Pons (tissue), 1 donor: ENCODE measurements at regions not wholly inside any gene's neighbourhood (a gene's known extent, or its start where the extent isn't known, plus 50 kb on each side); places are given as distances from the start of the nearest gene placed in this dataset.
"Not testable (repeated sequence)": the region's sequence is repeated elsewhere in the genome, so short reads cannot be mapped to it uniquely, and the experiment has no call there.

ENCODE experiments used
- DNase-seq: peaks from one replicate; pipeline ENCODE4 v3.0.0-alpha.2; 2016; ENCODE audit warnings: low spot score

DNA sequence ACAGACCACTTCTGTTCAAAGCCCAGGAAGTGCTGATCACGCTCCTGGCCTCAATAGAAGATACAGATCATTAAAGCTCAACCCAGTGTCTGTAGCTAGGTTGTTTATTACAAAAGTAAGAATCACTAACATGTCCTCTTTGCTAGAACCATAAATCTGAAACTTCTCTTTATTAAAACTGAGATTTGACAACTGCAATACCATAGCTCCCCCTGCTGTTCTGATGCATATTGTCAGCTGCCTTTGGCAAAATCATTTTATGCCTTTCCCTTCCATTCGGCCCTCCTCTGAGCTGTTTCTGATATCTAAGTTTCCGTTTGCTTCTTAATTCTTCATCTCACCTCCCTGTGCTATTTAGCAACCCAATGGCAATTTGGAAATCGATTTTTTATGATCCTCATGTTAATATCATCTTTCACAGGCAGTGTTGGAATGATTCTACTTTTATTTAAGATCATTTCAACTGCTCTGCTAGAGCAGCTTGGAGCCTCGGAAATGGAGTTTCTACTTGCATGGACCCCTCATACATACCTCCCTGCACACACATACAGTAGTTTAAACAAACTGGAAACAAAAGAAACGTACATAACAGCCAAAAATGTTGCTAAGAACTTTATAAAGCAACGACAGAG is 998.8 kb downstream of the MAT2B start:
- DNase-seq: peak; percentile 70

DNA sequence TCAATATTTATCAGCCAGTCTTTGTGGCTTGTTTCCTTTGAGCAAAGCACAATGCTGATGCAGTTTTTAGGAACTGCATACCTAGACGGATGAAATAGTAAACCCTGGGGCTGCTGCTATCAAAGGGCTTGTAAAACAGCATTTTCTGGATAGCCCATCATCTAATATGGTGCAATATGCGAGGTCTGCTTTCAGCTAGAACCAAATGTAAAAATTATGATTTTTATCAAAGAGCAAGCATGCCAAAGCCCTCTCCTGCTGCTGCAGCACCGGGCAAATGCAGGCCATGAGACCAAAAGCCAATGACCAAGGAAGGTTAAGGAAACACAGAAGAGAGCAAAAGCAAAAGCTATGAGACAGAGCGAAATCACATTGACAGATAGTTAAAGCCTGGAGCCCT is 1000.4 kb downstream of the MAT2B start:
- no peak for DNase-seq

DNA sequence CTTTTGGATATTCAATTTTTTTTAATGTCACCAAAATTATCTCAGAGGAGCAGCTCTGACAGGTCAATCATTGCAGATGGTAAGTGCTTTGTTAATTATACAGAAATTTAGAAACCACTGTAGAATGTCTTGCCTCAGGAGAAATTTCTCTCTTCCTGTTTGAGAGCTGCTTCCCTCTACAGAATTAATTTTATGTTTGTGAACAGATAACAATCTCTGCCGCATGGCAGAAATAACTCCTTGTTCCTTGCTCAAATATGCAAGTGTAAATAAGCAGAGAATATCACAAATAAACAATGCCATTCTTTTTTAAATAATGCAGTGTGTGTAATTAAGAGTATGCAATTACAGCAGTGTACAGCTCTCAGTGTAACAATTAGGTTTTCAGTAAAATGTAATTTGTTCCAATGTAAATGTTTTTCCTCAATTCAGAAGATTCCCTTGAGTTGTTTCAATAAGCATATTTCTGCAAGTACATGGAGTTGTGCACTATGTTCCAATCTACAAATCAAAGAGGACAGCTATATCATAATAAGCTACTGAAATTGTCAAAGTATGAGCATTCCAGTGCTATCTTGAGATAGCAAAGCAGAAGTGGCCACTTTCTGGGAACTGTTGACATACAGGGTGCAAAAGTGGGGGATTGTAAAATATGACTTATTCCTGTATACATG is 1012.8 kb downstream of the MAT2B start:
- DNase-seq: no peak

DNA sequence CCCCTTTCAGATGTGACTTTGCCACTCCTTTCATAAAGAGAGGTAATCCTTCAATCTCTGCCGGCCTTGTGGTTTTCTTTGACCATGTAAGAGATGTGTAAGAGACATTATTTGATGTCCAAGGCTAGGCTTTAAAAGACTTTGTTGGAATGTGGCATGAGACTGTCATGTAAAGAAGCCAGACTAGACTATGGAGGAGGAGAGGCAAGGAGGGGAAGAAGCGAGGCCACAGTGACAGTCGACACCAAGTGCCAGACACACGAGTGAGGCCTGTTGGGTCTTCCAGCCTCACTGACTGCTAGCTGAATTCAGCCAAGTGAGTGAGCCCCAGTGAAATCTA is 1013.3 kb downstream of the MAT2B start:
- no peak for DNase-seq

DNA sequence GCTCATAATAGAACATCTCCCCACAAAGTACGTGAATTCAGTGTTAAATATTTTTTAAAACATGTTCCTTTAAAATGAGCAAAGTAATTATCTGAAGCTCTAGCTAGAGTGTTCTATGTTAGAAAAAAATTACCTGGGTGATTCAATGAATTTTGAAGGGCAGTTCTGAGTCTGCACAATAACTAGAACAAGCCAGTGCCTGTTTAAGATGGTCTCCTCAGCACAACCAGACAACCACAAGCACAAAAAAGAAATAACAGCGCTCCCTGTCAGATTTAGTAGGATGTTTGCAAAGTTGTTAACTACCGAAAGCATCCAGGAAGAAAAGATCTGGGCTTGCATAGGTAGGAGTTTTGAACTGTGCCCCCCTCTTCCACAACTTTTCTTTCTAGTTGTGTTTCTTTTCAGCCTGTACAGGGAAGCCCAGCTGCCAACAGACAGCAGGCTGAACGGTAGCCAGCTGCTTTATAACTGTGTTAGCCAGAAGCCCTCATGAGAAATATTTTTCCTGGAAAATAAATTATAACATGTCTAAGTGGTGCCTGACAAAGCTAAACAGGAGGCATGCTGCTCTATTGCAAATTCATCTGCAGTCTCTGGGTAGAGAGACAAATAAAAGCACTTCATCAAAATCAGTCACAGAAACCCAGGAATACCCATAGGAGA is 1026.9 kb downstream of the MAT2B start:
- no peak for DNase-seq

DNA sequence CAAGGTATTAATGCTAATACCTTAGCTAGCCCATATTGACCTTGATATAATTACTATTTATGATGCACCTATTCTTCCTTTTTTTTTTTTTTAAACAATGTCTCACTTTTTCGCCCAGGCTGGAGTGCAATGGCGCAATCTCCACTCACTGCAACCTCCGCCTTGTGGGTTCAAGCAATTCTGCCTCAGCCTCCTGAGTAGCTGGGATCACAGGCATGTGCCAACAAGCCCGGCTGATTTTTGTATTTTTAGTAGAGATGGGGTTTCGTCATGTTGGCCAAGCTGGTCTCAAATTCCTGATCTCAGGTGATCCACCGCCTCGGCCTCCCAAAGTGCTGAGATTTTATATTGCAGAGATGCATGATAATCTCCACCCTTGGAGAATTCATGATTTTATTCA is 1028.0 kb downstream of the MAT2B start:
- DNase-seq: not testable (repeated sequence)

DNA sequence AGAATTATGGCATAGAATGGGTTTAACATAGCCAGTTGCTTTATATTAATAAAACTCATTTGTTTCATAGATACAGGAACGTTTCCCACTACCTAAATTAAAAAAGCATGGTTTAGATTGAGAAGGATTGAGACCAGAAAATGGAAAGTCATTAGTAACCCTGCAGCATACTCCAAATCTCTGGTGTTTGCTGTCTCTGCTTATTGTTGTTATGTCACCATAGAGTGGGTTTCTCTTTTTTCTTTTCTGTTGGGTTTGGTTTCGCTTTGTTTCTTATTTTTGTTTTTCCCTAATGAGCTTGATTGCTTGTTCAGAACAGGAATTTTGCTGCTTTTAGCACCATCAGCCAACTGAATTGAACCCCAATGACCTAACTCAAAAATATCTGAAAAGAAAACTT is 1034.8 kb downstream of the MAT2B start:
- DNase-seq: no peak

DNA sequence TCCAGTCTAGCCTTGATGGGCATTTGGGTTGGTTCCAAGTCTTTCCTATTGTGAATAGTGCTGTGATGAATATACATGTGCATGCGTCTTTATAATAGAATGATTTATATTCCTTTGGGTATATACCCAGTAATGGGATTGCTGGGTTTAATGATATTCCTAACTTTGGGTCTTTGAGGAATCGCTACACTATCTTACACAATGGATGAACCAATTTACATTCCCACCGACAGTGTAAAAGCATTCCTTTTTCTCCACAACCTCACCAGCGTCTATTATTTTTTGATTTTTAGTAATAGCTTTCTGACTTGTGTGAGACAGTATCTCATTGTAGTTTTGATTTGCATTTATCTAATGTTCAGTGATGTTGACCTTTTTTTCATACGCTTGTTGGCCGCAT is 1040.1 kb downstream of the MAT2B start:
- DNase-seq: no peak

DNA sequence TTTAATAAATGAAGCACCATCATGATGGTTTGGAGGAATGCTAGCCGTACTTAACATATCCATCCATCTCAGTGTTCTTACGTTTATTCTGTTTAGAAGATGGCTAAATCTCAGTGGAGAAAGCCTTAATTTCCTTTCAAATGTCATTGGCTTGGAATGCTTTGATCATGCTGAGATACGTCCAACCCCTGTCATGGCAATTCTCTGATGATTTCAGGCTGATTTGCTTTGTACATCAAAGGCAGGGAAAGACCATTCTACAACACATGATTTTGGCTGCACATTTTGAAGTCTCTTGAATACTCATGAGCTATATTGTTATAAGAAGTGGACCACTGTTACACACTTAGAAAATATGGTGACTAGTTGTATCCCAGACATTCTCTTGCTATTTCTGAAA is 1048.4 kb downstream of the MAT2B start:
- DNase-seq: no peak

DNA sequence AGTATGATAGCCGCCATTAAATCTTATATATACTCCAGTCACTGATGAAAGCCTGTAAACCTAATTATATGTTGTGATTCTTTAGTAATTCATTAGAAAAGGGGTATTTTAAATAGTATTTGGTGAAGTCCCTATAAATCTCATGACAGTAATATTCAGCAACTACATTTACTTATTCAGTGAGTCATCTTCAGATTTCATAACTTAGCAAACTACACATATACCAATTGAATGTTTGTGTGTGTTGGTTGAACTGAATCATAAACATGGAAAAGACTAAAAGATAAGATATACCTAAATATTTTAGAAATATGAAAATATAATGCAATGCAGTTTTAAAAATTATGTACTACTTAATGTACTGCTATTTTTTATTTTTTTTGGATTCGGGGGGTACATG is 1050.4 kb downstream of the MAT2B start:
- no peak for DNase-seq

DNA sequence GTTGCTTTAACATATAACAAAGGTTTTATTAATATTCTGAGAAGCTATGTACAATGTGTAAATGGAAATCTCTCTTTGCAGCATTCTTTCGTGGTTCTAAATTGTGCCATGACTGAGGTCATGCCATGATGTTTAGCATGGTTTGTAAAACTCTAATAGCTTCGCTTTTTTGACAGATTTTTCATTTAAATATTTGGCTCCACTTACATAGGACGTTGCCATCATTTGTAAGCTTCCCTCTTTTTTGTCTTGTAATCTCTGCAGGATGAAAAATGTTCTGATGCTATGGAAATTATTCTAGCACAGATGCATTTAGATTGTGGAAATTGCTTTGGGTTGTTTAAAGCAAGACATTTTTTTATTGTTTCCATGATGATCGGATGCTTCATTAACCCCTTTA is 1054.8 kb downstream of the MAT2B start:
- DNase-seq: no peak

DNA sequence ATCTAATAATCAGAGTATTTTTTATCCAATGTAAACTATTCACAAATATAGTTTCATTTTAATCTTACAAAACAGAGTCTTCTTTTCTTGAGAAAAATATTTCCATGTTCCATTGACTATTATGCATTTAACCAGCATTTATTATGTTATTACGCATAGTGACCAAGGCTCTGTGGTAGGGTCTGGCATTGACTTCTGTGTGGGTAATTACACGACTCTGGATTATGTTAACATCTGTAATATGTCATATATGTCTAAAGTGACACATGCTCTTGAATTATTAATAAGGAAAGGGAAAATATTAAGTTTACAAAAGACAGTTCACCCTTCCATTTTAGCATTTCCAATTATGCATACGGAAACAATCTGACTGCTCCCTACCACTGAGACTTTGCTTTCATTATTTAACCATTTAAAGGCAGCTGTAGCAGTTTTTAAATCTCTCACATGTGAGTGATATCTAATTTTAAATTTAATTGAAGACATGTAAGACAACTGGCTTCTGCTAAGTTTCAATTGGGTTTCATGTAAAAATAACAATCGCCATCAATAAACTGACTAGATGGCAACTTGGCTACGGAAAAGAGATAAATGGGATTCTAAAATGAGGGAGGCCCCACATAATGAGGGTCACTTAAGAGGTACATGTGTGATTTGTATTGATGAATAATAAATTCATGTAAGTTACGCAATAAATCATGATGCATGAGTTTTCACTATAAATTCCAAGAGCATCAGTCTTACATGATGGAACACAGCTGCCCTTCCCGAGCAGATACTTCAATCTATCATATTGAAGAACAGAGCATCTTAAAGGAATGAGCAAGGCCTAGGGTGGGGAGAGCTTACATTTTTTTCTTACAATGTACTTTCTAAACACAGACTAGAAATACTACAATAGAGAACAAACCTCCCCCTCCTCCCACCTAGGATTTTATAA is 1056.8 kb downstream of the MAT2B start:
- DNase-seq: no peak

DNA sequence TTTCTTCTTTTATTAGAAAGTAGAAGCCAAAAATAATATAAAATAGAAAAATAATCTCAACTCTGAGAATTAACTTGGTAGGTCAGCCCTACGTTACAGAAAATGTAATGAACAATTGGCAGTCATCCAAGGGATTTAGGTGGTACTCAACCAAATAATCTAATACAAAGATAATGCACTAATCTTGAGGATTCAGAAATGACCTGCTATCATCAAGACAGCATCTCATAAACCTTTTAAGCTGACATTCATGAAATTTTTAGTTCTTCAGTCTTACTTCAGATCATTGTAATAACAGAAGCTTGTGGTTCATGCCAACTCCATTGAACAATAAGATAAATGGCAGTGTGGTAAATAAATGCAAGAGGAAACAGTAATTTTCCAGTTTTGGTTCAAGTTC is 1058.0 kb downstream of the MAT2B start:
- DNase-seq: no peak

DNA sequence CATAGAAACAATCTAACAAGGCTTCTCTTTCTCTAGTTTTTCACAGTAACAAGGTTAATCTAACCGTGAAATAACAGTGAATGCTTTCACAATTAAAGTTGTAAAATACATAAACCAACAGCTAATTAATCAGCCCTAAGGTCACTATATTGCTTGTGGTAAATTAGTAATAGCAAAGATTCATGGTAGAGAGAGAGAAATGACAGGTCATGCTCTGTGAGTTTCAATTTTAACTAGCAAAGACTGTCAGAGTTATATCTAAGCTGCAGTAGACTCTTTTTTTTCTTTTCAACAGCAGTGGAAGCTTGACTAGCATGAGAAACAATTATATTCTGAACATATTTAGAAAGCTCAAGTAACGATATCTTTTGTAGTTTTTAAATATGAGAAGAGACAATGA is 1068.0 kb downstream of the MAT2B start:
- no peak for DNase-seq

DNA sequence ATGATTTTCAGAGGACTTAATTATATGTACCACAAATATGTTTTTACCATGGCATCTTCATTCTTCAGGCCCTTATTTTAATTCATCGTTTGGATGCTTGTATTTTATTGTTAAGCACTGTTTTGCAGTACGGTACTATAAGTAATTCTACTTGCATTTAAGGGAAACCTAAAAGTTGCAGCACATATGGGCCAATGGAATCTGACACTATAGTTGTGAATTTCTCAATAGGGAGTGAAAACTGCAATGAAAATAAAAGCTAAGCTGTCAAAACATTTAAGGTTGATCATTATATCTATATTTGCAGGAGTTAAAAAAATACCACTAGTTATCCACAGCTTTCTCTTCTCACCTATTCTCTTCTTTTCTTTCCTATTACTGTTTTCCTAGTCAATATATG is 1071.8 kb downstream of the MAT2B start:
- DNase-seq: no peak

DNA sequence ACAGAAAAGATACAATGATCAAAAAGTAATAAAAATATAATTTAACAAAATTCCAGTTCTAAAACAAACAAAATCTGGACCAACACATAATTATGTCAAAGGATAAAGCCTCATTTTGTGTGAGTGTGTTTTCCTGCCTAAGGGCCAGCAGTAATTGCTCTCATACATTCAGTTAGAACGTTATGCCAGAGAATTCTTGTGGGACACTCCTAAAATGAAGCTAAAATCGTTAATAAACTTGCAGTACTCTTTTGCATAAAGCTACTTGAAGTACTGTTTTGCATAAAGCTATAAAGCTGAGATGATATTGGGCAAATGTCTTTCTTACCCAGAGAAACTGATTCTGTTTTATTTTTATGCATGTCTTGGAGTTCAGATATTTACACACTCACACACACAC is 1072.3 kb downstream of the MAT2B start:
- DNase-seq: no peak

DNA sequence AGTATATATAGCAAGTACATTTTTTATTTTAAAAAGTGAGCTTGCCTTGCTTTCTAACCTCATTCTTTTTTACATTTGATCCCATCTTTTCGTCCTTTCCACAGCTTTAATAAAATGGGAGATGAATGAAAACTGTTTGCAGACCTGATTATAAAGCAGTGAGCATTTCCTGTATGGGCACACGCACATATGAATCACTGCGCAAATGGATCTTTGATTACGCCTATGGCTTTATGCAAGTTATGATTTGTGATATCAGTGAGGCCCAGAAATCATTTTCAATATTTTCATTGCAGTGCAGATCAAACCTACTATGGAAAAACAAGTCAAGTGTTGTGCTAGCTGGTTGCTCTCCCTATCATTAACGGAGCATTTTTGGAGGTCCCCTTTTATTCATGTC is 1073.0 kb downstream of the MAT2B start:
- DNase-seq: no peak

DNA sequence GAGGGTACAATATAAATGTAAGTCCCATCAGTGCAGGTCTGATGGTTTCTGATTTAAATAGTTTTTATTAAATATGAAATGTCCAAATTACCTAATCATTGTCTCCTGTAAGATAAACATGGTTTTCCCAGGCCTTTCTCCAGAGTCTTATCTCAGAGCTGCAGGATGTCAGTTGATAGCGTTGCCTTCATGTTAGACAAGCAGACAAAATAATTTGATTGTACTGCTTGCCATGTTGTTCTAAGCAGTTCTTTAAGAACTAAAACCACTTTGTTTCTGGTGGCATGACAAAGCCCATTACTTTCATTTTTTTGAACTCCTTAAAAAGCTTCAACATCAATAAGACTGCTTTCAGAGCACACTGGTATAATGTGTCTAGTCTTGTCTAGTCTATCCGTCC is 1073.5 kb downstream of the MAT2B start:
- DNase-seq: no peak

DNA sequence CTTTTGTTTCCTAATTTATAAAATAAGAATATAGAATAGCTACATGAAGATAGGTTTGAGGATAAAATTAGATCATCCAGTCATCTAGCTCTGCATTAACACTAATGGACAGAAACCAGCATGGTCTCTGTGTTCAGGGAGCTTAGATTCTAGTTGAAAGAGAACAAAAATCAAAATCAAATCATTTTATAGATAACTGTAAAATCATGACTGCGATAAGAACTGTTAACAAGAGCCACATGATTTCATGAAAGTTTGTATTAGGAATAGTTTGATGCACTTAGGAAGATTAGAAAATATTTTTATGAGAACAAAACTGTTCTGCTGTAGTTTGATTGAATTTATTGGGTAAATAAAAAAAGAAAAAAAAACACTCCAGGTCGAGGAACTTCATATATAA is 1074.7 kb downstream of the MAT2B start:
- no peak for DNase-seq

DNA sequence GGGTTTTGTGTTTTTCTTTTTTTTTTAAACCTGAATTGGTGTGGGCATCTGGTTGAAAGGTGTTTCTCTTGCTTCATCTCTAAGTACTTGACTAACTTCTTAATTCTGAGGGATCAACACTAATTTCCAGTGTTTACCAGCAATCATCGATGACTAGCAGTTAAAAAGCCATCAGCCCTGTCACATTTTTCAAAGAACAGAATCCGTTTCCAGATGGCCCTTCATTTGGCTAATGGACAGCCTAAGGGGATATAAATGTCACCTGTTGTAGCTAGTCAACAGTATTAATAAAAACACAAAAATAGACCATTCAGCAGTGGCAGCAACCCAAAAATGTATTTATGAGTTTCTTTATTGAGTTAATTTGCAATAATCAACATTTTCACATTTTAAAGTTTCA is 1076.5 kb downstream of the MAT2B start:
- DNase-seq: no peak

DNA sequence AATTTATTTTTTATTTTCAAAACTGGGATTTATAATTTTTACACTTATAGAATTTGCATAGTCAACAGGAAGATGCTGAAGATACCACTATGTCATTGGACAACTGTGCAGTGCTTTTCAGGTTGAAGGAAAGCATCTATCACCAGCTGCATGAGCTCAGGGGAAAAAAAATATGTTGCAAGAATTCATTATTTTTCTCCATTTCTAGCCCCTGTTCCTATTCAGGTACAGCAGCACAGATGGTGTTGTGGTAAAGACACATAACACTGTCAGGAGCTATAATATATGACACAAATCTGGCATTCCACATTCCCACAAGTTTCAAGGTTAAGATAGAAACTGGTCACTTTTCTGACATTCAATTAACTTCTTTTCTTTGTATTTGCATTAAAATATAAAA is 1088.6 kb downstream of the MAT2B start:
- peak; percentile 12 for DNase-seq

DNA sequence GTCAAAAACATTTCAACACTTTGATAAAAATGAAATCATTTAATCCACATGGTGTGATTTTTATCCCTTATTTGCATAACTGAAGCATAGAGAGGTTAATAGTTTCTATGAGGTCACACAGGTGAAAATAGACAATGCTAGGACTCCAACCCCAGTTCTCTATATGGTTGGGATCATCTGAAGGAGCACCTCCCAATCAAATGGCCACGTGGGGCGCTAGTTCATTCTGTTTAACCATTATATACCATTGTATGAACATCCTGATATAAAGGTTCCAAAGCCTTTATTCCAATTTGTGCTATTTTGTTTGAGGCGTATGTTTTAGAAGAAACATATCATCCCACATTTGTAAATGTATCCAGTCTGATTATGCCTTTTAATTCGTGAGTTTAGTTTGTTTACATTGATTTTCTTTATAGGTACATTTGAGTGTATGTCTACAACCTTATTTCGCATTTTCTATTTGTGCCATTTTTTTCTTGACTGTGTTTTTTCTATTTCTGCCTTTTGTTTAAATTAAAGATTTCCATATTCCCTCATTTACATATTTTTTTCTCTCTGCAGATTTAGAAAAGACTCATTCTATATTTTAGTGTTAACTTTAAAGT is 1092.0 kb downstream of the MAT2B start:
- DNase-seq: peak; percentile 5
